ENCODE measurements at regions not wholly inside any gene's neighbourhood (a gene's known extent, or its start where the extent isn't known, plus 50 kb on each side); places are given as distances from the start of the nearest gene placed in this dataset.
"Not testable (repeated sequence)": the region's sequence is repeated elsewhere in the genome, so short reads cannot be mapped to it uniquely, and the experiment has no call there.

DNA sequence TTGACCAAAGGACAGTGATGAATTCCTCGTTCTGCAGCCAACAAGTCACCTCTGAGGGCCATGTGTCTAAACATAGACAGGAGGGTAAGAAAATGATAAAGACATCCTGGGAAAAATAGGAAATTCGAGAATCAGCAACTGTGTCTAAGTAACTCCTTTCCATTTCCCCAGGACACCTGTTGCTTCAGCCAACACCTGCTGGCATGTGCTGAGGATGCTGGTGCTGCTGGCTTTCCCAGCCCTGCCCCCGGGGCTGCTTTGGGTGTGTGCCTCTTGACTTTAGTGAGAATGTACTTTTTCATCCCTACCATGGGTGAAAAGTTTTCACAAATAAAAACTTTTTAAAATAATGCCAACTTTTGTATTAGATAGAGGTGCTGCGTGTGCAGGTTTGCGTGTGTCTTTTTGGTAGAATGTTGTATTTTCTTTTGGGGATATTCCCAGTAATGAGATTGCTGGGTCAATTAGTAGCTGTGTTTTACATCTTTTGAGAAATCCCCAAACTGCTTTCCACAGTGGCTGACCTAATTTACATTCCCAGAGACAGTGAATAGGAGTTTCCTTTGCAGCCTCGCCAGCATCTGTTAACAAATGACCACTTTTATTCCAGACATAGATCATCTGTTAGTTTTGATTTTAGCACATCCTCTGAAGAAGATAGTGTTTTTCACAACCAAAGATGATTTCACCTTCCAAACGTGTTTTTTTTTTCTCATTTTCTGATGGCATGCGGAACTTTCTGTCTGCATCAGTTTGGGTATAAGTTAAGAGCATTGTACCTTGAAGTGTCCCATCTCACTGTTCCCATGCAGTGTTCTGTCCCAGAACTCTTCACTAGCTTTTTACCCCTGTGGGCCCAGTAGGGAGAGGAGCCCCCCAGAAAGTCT is 104.2 kb upstream of the ACBD5 start:
- no peak for DNase-seq

DNA sequence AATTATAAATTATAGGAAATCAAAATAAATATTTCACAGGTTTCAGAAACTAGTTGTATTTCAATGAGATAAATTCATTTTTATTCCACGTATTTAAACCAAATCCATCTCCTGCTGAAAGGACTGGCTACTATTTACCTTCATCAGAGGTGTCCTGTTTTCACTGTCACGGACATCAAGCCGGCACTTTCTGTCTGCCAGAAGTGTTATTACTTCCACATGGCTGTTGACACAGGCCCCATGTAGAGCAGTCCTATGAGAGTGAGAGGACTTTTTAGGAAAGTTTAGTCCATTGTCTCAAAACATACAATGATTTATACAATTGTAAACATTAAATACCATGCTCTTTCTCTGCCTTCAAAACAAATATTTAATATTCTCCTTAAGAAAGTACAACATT is 100.4 kb upstream of the ACBD5 start:
- no peak for DNase-seq

DNA sequence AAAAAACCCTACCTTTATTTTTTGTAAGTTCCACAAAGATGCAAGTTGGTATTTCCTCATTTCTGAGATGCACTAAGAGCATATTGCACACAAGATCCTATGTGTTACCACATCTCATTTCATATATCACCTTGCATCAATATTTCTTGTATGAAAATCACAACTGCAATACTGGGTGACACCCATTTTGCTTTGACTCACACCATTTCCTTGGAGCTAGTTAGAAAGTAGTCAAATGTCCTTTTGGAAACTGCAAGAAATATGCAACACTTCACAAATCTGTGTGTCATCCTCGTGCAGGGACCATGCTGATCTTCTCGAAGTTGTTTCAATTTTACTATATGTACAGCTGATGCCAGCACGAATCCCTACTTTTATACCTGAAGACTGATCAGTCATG is 94.6 kb upstream of the ACBD5 start:
- DNase-seq = not testable (repeated sequence)

DNA sequence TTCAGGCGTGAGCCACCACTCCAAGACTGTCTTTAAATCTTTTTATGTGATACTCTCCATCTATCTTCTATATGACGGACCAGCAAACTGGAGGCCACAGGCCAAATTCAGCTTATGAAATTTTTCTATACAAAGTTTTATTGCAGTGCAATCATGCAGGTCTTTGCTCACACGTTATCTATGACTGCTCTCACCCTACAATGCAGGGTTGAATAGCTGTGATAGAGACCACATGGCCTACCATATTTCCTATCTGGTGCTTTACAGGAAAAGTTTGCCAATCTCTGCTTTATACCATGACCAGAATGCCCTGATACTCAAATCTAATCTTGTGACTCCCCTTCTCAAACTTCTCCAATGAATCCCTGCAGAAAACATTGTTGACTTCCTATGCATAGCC is 89.5 kb upstream of the ACBD5 start:
- DNase-seq = no peak

DNA sequence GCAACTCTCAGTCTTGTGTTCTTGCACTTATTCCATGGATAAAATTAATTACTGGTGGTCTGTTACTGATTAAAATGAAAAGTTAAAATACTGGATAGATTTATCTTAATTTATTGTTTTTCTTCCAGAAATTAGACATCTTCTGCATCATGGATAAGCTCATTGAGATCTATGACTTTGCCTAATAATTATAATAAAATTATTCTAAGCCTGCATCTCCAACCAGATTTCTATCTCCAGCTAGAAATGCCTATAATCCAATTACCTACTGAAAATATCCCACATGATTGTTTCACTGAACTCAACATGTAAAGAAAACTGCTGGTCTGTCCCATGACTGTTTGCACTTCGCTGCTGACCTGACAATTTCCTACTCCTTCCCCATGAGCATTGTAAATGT is 88.3 kb upstream of the ACBD5 start:
- DNase-seq = no peak

DNA sequence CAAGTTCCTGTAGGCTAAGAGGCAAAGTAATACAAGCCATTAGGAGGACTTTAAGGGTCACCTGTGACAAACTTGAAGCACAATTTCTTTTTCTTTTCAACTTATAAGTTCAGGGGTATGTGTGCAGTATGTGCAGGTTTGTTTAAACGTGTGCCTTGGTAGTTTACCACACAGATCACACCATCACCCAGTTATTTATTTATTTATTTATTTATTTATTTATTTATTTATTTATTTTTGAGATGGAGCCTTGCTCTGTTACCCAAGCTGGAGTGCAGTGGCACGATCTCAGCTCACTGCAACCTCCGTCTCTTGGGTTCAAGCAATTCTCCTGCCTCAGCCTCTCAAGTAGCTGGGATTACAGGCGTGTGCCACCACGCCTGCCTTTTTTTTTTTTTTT is 86.2 kb upstream of the ACBD5 start:
- DNase-seq = not testable (repeated sequence)

DNA sequence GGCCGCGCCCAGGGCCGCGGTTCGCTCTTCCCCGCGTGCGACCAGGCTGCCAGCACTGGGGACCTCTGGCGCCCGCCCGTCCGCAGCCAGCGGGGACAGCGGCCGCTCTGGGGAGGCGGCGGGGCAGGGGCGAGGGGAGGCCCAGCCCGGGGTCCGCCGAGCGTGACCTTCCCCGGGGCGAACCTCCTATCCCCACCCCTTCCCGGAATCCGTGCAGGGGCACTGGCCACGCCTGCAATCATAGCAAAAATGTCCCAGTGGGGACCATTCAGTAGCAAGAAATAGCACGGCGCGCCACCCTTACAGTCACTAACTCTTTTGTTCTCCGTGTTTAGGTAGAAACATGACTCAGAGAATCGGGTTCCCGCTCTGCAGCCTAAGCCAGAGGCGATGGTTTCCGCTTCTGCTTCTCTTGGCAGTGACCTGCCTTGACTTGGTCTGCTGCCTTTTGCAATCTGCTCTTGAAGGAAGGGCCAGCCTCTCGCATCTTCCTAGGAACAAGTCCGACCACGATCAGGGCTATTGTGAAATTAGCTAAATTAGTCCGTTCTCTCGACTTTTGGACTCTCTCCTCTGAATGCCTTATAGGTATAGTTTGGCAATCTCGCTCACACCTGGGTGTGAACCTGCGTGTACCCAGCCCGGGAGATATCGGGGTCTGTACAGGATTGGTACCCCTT is 79.3 kb upstream of the ACBD5 start:
- no peak for DNase-seq

DNA sequence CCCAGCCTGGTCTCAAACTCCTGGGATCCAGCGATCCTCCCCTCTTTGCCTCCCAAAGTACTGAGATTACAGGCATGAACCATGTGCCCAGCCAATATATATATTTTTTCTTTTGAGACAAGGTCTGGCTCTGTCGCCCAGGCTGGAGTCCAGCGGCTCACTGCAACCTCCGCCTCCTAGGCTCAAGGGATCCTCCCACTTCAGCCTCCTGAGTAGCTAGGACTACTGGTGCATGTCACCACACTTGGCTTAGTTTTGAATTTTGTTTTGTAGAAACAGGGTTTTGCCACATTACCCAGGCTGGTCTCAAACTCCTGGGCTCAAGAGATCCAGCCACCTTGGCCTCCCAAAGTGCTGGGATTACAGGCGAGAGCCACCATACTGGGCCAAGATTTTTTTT is 78.5 kb upstream of the ACBD5 start:
- not testable (repeated sequence) for DNase-seq

DNA sequence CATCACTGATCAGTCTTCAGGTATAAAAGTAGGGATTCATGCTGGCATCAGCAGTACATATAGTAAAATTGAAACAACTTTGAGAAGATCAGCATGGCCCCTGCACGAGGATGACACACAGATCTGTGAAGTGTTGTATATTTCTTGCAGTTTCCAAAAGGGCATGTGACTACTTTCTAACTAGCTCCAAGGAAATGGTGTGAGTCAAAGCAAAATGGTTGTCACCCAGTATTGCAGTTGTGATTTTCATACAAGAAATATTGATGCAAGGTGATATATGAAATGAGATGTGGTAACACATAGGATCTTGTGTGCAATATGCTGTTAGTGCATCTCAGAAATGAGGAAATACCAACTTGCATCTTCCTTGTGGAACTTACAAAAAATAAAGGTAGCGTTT is 74.5 kb upstream of the ACBD5 start:
- DNase-seq = not testable (repeated sequence)

DNA sequence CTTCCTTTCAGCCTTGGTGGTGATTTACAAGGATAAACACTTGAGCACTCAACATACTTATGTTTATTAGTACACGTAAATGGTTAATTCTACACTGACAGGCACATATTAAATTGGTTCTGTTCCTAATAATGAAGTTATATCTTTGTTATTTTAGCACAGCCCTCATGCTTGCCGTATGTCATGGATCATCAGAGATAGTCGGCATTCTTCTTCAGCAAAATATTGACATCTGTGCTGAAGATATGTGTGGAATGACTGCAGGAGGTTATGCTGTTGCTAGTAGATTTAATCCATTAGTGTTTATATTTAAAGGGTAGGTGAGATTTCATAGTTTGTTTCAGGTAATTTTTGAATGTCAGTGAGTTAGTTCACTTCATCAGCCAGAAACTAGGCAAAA is 73.0 kb upstream of the ACBD5 start:
- DNase-seq = not testable (repeated sequence)

DNA sequence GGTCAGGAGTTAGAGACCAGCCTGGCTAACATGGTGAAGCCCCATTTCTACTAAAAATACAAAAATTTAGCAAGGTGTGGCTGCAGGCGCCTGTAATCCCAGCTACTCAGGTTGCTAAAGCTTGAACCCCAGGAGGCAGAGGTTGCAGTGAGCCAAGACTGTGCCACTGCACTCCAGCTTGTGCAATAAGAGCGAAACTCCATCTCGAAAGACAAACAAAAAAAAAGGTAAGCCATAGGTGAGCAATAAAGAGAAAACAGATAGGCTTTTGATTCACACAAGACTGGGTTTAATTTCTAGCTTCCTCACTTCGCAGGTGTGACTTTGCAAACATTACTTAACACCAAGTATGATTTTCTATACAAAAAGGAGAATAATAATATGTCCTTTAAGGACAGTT is 72.3 kb upstream of the ACBD5 start:
- DNase-seq = no peak

DNA sequence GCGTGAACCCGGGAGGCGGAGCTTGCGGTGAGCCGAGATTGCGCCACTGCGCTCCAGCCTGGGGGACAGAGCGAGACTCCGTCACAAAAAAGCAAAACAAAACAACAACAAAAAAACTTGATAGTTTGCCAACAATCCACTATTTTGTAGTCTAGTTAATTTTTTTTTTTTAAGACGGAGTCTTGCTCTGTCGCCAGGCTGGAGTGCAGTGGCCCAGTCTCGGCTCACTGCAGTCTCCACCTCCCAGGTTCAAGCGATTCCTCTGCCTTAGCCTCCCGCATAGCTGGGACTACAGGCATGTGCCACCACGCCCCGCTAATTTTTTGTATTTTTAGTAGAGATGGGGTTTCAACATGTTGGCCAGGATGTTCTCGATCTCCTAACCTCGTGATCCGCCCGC is 71.2 kb upstream of the ACBD5 start:
- not testable (repeated sequence) for DNase-seq

DNA sequence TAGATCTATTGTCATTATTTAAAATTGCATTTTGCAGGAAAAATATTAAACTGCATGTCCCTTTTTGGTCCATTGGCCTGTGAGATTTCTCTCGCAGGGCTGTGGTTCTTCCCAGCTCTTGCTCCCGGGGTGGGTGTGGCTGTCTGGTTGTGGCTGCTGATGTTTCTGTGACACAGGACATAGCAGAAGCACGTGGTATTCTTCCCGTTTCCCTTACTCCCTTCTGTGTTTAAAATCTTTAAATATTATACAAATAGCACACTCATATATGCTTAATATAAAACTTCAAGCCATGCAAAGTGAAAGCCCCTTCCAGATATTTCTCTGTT is 57.9 kb upstream of the ACBD5 start:
- not testable (repeated sequence) for DNase-seq

DNA sequence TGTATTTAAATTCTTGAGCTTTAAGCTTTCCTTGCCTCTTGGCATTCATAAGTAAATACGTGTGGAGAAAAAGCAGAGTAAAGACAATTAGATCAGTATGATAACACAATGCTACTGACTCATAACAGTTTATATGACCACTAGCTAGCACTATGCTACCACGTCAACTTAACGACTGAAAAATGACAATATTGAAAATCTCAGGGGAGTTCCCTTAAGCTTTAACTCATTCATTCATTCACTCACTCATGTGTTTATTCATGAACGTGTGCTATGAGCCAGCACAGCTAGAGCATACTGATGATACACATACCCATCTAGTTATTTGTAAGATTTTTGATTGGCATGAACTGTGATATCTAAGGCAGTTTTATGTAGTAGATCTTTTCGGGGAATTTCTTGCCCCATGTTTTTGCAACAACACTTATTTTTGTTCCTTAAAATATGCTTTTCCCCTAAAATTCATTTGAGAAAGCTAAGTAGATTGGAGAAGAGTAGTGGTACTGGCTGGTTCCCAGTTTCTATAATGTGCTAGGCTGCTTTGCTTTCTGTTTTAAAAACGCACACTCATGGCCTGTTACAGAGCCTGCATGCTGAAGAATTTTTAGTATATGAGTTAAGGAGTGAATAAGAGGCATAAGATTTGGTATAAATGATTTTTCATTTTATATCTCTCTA is 57.4 kb upstream of the ACBD5 start:
- no peak for DNase-seq

DNA sequence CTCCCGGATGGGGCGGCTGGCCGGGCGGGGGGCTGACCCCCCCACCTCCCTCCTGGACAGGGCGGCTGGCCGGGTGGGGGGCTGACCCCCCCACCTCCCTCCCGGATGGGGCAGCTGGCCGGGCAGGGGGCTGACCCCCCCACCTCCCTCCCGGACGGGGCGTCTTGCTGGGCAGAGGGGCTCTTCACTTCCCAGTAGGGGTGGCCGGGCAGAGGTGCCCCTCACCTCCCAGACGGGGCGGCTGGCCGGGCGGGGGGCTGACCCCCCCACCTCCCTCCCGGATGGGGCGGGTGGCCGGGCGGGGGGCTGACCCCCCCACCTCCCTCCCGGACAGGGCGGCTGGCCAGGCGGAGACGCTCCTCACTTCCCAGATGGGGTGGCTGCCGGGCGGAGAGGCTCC is 55.7 kb upstream of the ACBD5 start:
- DNase-seq = not testable (repeated sequence)

DNA sequence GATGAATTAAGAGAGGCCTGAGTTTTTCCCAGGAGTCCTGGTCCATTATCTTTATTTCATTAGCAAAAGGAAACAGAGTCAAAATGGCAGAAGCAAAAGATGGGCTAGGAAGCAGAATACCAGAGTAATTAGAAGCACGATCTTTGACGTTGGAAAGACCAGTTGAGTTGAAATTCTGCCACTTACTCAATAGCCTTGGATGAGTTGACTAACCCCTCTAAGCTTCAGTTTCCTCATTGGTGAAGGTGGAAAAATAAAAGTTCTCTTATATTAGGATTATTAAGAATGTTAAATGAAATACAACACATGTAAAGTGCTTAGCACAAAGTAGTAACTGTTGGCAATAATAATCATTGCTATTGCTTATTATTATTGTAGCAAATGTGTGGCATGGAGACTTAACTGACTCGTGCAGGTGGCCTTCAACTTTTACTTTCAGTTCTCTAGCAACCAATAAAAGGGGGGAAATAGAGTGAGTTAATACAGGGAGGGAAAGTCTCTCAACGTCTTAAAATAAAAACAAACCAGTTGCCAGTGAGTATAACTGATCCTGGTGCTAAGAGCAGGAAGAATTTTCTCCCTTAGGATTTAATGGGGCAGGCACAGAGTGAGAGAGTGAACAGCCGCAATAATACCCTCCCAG is 50.8 kb upstream of the ACBD5 start:
- not testable (repeated sequence) for DNase-seq
